NCI-H82 (cell line): ENCODE measurements at regions not wholly inside any gene's neighbourhood (a gene's known extent, or its start where the extent isn't known, plus 50 kb on each side); places are given as distances from the start of the nearest gene placed in this dataset.

Experiments
- DNase-seq: peaks from one replicate; lab custom pipeline; 2025; lab: John Stamatoyannopoulos, UW

GRCh38 chr12:102596031-102596430, 115.7 kb upstream of the IGF1 start:
- no peak for DNase-seq

- DNase-seq: no peak
Observed at GRCh38 chr12:102595315-102595714, 115.0 kb upstream of the IGF1 start.

GRCh38 chr12:102593134-102593533, 112.8 kb upstream of the IGF1 start:
- DNase-seq: no peak

- DNase-seq: no peak
Observed at GRCh38 chr12:102592134-102592533, 111.8 kb upstream of the IGF1 start.

- DNase-seq: no peak
Observed at GRCh38 chr12:102573237-102573636, 92.9 kb upstream of the IGF1 start.

- DNase-seq: no peak
Observed at GRCh38 chr12:102571889-102572288, 91.5 kb upstream of the IGF1 start.

GRCh38 chr12:102570256-102570655, 89.9 kb upstream of the IGF1 start:
- DNase-seq: no peak

GRCh38 chr12:102569803-102570202, 89.4 kb upstream of the IGF1 start:
- DNase-seq: no peak

- DNase-seq: no peak
Observed at GRCh38 chr12:102568276-102568675, 87.9 kb upstream of the IGF1 start.

GRCh38 chr12:102567031-102567985, 86.9 kb upstream of the IGF1 start:
- no peak for DNase-seq

GRCh38 chr12:102565555-102565954, 85.2 kb upstream of the IGF1 start:
- no peak for DNase-seq

- no peak for DNase-seq
Observed at GRCh38 chr12:102564026-102564425, 83.7 kb upstream of the IGF1 start.

GRCh38 chr12:102562836-102563425, 82.6 kb upstream of the IGF1 start:
- no peak for DNase-seq

- DNase-seq: no peak
Observed at GRCh38 chr12:102551186-102551585, 70.8 kb upstream of the IGF1 start.

- DNase-seq: no peak
Observed at GRCh38 chr12:102549691-102550090, 69.3 kb upstream of the IGF1 start.

- DNase-seq: no peak
Observed at GRCh38 chr12:102548543-102548942, 68.2 kb upstream of the IGF1 start.

GRCh38 chr12:102543494-102544485, 63.4 kb upstream of the IGF1 start:
- DNase-seq: peak; percentile 30

GRCh38 chr12:102542816-102543440, 62.6 kb upstream of the IGF1 start:
- no peak for DNase-seq

- DNase-seq: no peak
Observed at GRCh38 chr12:102540815-102541385, 60.5 kb upstream of the IGF1 start.

GRCh38 chr12:102539651-102540553, 59.5 kb upstream of the IGF1 start:
- peak; percentile 39 for DNase-seq
